CD4-positive, alpha-beta T cell treated with Interleukin-17A for 4 hours (primary cell): ENCODE measurements at regions not wholly inside any gene's neighbourhood (a gene's known extent, or its start where the extent isn't known, plus 50 kb on each side); places are given as distances from the start of the nearest gene placed in this dataset.
"Not testable (repeated sequence)": the region's sequence is repeated elsewhere in the genome, so short reads cannot be mapped to it uniquely, and the experiment has no call there.

Experiments used
- DNase-seq: peaks from one replicate; pipeline ENCODE4 v3.0.0-alpha.2; 2020; ENCODE audit warnings: mixed read lengths

DNA sequence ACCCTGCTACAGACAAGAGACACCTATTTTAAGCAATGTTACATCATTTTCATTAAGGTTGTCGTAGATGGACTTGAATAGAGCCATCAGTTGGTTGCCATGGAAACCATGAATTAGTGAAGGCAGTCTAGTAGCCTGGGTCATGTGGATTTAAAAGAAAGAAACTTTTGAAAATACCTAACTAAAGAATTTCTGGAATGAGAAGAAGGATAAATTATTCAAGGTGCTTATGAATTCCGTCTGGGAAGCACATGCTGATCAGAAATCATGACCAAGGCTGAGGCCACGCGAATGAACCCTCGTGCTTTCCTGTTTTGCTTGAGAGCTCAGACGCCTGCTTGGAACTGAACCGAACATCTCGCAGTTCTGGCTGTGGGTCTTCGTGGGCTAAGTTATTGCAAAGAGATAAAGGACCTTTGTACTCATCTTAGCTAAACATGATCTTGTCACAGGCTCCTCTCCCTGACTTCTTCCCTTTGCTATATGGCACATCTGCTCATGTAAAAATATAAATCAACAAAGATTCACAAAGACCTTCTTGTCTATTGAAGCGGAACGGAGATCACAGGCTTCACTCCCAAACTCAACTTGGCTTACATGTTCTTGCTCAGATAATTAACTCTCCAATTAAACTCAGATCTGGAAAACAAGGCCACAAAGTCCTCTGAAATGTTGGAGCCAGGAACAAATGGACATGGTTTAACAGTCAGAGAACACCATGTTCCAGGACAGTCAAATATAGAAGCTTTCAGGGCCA lies 140.2 kb downstream of the NUFIP1 start:
- no peak for DNase-seq

DNA sequence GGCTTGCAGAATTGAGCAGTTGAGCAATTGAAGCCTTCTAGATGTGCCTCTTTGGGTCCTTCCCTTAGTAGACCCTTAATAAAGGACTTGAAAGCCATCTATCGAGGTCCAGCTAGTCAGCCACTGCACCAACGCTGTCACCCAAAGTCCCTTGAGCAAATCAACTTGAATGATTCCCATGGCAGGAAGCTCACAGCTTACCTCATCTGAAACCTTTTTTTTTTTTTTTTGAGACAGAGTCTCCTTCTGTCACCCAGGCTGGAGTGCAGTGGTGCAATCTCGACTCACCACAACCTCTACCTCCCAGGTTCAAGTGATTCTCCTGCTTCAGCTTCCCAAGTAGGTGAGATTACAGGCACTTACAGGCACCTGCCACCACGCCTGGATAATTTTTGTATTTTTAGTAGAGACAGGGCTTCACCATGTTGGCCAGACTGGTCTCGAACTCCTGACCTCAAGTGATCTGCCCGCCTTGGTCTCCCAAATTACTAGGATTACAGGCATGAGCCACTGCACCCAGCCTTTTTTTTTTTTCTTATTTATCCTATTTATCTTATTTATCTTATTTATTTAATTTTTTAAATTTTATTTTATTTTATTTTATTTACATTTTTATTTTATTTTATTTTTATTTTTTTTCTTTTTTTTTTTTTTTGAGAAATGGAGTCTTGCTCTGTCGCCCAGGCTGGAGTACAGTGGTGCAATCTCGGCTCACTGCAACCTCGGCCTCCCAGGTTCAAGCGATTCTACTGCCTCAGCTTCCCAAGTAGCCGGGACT lies 143.8 kb downstream of the NUFIP1 start:
- DNase-seq = not testable (repeated sequence)

DNA sequence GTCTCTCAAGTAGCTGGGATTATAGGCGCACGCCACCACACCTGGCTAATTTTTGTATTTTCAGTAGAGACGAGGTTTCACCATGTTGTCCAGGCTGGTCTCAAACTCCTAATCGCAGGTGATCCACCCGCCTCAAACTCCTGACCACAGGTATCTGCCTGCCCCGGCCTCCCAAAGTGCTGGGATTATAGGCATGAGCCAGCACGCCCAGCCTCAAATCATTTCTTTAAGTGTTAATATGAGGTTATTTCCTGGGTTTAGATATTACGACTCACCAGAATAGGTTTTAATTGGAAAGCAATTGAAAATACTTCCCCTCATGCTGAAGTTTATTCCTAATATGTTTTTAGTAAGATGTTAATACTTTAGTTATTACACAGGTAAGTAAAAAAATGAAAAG lies 144.5 kb downstream of the NUFIP1 start:
- DNase-seq = no peak

DNA sequence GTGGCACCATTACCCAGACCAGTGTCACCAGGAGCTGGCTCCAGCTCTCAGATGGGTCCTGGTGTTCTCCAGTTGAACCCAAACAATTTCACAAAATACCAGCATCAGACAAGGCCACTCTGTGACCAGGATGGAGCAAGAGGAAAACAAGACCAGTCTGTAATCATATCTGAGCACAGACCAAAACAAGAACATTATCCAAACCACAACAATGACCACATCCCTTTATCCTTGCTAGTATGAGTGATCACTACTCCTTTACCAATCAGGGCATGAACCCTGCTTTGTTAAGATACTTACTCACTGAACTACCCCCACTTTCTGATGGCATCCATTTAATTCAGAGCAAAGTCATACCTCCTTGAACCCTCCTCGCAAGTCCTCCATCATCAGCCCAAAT lies 145.9 kb downstream of the NUFIP1 start:
- DNase-seq = no peak

DNA sequence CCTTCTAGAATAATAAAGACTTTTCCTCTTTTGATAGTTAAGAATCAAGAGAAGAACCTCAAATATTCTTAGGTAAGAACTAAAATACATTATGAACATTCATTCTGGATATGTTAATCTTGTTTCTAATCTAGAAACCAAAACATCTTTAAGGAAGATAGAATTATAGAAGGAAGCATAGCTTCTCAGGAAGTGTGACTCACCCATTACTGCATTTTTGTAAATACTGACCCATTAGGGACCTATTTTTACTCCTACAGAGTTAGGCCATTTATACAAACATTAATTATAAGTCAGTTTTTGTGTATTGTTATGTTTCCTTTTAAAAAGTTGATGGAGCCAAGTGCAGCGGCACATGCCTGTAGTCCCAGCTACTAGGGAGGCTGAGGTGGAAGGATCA lies 147.1 kb downstream of the NUFIP1 start:
- DNase-seq = no peak

DNA sequence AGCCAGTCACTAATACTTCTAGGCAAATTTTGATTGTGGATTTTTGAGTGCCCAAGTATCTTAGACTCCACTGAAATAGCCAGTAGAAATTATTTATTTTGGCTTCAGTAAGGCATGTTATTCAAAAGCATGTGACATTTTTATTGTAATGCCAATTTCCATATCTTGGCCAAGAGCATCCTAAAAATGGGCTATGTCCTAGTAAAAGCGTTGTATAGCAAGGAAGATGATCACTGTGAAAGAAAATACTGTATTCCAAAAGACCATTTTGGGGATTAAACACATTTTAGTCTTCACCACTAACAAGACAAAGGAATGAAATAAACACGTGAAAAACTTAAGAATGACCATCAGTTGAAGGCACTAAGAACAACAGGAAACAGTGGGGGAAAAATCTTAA lies 149.1 kb downstream of the NUFIP1 start:
- no peak for DNase-seq

DNA sequence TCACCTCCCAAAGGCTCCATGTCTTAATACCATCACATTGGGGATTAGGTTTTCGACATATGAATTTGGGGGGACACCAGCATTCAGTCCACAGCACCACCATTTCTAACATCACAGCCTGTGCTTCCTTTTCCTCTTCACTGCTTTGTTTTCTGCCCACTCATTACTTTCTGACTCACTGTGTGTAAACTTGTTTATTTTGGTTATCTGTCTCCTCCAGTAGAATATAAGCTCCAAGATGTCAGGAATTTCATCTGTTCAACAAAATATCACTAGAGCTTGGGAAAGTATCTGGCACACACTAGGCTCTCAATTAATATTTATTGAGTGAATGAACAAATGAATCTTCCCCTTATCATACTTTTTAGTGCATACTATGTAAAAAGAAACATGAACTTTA lies 152.0 kb downstream of the NUFIP1 start:
- no peak for DNase-seq

DNA sequence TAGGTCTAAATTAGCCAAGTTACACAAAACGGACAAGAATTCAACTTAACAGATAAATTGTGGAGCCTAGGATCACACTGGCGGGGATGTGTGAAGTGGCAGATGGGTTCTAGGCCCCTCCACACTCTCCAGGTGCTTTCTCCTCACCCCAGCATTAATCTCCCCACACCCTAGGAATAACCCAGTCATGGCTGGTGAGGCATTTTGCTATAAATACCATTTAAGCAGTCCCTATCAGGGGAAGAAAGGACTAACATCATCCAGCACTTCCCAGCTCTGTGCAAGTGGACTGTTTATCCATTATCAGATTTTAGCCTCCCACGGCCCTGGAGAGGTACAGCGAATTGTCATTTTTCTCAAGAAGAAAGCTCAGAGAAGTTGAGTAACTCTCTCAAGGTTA lies 154.9 kb downstream of the NUFIP1 start:
- DNase-seq = no peak

DNA sequence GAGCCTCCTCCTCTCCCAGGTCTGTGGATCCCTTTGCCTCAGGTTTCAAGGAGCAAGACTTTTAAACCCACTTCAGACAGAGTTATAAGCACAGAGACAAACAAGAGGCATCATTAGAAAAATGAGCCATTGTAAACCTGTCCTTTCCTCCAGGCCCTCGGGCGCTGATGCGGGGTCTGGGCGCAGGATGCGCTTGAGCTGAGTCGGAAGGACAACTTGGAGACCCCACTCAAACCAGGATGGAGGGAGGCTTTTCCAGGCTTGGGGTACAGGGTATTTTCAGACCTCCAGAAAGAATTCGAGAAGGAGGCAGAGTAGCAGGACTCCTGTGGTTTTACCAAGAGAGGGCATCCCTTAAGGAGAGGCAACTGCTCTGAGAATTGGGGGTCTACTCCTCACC lies 155.6 kb downstream of the NUFIP1 start:
- DNase-seq = no peak

DNA sequence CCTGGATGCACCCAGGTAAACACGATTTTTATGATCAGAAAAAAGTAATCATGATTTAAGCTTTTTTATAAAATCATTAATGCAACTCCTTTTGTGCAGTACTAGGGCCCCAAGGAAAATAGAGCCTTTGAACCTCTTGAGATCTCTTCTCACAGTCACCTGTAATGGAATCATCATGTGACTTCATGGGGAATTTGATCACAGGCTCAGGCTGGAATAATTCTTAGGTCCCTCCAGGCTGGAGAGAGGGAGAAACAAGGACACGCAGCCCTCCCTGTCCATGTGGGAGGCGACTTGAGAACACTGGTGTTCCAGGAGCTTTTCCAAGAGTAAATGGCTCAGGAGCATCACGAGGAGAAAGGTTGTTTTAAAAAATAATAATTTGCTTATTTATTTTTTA lies 156.1 kb downstream of the NUFIP1 start:
- no peak for DNase-seq

DNA sequence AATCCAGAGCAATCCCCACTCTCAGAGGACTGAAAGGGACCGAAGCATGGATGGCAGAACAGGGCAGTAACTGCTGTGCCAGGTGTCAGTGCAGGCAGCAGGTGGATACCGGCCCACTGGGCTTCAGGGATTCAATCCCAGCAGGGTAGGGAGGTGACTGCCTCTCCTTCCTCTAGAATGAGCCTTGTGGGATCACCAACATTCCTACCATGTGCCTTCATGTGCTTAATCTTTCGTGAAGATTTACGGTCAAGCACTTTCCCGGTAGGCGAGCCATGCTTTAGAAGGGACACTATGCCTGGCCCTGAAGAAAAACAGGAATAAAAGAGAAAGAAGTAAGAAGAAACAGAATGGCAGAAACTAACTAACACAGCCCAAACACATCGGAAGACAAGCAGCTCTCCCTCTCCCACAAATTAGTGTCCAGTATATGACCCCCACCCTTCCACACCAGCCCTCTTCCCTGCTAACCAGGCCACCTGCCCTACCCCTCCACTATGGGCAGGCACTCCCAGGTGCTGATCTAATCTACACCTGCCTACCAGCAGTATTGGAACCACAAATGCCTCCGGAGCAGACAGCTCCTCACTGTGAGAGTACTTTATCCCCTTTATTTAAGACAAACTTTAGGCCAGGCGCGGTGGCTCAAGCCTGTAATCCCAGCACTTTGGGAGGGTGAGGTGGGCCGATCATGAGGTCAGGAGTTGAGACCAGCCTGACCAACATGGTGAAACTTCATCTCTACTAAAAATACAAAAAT lies 162.5 kb downstream of the NUFIP1 start:
- no peak for DNase-seq

DNA sequence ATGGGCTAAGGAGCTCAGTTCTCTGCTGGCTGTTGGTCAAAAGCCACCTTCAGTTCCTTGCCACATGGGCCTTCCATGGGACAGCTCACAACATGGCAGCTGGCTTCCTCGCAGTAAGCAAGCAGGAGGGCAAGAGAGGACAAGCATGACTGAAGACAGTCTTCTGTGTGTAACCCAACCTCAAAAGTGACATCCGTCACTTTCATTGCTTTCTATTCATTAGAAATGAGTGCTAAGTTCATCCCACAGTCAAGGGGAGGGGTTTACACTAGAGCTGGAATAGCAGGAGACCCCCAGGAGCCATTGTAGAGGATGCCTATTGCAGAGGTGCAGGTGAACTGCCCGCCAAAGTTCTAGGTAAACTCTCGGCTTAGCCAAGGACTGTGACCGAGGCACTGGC lies 163.3 kb downstream of the NUFIP1 start:
- no peak for DNase-seq

DNA sequence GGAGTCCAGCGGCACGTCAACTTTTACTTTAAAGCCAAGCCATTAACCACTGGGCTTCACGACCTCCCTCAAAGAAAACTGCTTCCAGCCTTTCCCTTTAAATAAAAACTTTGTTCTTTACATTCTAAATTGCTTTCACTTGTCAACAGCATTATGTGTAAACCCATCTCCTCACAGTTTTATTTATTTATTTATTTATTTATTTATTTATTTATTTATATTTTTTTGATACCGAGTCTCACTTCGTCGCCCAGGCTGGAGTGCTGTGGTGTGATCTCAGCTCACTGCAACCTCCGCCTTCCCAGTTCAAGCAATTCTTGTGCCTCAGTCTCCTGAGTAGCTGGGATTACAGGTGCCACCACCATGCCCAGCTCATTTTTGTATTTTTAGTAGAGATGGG lies 165.7 kb downstream of the NUFIP1 start:
- DNase-seq = not testable (repeated sequence)

DNA sequence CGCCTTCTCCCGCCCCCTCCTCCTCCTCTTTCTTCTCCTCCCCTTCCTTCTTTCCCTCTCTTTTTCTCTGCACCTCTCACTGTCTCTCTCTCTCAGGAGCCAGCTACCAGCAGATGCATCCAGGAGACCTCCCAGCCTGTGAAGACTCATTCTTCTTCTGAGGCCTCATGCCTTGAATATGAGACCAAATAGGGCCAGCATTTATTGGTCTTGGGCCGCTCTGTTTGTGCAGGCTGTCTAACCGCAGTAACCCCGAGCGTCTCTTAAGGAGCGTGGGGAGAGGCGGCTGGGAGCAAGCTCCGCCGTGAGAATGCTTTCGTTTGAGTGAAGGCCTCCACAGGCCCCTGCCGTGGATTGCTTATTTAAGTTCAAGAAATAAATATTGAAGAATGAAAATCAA lies 167.0 kb downstream of the NUFIP1 start:
- DNase-seq = no peak

DNA sequence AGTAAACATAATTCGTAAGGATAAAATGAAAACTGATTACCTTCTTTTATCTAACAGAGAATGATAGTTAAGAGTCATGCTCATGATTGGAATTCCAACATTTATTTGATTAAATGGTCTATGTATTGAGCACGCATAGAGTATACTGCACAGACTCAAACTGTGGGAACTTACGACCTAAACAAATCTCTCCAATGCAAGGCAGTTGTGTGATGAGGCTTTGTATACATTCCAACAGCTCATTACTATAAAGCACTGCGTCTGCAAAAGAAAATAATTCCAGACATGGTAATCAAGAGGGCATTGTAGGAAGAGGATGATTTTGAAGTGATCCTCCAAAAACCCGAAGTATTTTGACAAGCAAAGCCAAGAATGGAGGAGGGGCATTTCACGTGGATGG lies 169.5 kb downstream of the NUFIP1 start:
- DNase-seq = no peak

DNA sequence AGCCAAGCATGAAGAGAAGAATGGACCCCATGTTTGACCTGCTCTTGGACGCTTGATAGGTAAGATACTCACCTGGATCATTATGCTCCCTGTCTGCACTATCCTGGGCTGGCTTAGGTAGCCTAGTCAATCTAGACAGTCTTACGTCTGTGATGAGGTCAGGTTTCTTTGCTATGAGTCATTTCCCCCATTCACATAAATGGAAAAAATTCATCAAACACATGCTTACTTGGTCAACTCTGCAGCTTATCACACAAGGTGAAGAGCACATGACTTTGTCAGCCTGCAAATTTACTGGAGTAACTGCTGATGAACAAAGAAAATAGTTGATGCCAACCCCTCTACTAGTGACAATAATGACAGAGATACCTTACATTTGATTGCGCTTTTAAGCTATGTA lies 170.0 kb downstream of the NUFIP1 start:
- DNase-seq = no peak

DNA sequence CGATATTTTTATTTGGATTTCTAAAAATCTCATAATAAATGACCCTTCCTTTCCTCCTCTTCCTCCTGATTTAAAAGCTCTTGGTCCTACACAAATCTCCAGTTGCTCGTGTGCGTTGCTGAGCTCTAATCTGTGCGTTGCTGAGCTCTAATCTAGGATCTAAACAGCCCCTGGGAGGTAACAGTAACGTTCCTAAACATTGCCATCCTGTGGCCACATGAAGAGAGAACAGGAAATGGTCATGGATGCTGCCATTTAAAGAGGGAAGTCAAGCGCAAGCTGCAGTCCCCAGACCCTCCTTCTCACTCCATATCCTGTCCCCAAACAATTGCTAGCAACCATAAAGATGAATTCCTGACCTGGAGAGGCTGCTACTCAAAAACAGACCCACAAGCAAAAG lies 170.8 kb downstream of the NUFIP1 start:
- no peak for DNase-seq

DNA sequence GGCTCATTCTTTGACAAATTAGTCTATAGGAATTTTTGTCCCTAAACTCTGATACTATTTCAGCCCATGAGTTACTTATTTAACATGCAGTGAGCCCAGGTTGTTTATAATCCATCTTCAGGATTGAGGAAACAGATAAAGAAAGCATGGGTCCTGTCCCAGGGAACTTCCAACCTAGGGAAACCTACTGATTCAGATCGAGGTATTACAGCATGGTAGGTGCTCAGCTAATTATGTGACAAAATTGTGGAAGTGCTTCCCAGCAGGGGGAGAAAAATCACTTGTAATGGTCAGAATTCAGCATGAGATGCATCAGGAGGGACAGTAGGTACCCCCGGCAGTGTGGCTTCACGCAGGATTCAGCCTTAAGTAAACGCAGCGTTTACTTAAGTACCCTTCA lies 171.3 kb downstream of the NUFIP1 start:
- no peak for DNase-seq

DNA sequence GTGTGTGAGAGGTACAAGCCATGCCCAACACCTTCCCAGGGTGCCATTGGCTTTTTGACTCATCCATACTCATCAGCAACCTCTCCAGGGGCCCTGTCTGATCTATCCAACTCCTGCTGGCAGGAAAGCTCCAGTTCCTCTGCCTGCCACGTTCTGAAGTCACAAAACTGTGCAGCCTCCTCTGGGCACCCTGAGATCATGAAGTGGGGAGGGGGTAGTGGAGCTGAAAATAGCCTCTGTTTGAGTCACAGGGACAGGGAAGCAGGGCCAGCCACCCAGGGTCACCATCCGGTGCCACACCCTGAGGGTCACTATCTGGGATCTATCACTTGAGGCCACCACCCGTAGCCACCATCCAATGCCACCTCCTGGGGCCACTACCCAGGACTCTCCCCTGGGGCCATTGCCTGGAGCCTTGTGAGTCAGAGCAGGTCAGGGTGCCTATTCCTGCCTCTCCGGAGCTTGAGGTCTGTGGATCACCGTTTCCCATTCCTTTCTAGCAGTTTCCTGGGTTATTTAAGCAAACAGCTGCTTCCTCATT lies 172.1 kb downstream of the NUFIP1 start:
- DNase-seq = no peak

DNA sequence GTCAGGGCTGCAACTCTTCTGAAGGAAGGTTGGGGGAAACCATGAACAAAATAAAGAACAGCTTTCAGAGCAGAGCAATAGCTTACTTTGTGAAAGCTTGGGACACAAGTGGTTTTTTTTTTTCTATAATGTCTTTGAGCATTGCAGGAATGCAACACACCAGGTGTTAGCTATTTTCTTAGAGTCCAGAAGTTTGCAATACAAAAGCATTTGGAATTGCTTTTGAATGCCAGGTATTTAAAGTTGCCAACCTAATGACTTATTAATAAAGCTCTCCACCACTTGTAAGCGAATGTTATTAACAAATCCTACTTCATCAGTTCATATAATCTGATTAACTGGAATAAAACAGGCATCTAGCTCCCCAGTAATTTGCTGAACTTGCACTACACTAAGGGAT lies 172.6 kb downstream of the NUFIP1 start:
- no peak for DNase-seq

DNA sequence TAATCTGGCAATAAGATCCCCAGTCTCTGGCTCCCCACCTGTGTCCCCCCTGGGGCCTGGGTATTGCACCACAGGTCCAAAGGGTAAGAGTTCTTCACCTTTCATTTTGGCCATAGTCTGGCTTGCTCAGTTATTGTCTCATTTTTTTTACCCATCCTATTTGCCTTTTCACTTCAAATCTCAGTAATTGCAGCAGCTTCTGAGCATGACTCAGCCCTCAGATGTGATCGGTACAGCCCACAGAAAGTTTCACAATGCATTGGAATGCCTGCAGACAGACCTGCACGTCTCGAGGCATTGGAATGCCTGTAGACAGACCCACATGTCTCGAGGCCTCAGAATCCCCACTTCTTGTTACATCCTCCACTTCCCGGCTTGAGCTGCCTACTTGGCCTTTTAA lies 173.6 kb downstream of the NUFIP1 start:
- DNase-seq = no peak

DNA sequence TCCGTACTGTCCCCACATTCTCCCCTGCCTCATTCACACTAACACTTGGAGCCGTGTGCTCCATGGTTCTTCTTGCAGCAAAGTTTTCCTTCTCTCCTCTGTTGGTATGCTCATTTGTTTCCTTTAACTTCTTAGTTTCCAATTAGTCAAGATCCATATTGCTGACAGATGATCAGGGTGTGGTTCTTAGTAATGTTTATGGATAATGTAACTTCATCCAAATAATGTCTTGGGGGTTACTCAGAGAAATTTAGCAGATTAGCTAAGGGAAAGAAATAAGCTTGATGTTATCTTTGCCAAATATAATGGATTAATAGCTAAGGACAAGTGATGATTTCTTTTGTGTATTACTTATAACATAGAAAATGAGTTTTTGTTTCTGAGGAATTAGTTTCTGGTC lies 174.4 kb downstream of the NUFIP1 start:
- no peak for DNase-seq

DNA sequence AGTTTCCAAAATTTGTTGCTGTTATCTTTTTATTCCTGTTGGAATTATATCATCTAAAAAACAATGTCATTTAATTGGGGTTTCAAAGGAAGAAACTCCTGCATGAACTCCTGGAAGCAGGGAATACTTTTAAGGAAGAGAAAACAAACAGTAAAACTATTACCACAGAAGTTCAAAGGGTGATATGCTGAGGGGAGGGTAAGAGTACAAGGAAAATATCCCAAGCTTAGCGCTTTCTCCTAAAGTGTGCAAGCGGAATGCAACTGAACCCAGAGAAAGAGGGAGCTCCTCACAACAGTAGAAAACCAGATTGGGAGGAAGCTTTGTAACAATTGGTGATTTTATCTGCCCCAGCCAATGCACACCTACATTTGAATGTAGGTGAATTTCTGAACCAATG lies 175.1 kb downstream of the NUFIP1 start:
- DNase-seq = no peak

DNA sequence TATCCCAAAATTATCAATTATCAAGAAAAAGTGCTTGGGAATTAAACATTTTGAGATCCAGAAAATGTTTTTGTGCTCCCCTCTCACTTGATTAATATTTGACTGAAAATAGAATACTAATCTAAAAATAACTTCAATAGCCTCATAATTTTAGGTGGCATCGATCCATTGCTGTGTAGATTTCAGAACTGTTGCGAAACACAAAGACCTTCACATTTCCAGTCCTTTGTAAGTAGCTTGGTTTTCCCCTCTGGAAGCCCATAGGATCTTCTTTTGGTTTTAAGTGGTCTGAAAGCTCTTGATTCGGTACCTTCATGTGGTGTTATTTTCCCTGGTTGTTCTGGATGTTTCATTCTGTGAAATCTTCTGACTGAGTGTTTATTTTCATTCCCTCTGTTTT lies 176.5 kb downstream of the NUFIP1 start:
- DNase-seq = no peak
